H9 (cell line): ENCODE measurements at regions not wholly inside any gene's neighbourhood (a gene's known extent, or its start where the extent isn't known, plus 50 kb on each side); places are given as distances from the start of the nearest gene placed in this dataset.

ENCODE experiments used
- DNase-seq: peaks from one replicate; pipeline ENCODE4 v3.0.0-alpha.2; 2017
- H2AFZ ChIP-seq: one replicate; pipeline ENCODE4 v1.6.1; 2013; ENCODE audit warnings: mild to moderate bottlenecking, low read length, control low read depth, moderate library complexity
- H2AK5ac ChIP-seq: 2 replicates; pipeline ENCODE4 v1.6.1; 2013; ENCODE audit warnings: low read length, control low read depth, mixed read lengths; ENCODE audit not compliant: insufficient read length
- H2BK120ac ChIP-seq: one replicate; pipeline ENCODE4 v1.6.1; 2013; ENCODE audit warnings: low read depth, mild to moderate bottlenecking, low read length, control low read depth, inconsistent platforms; ENCODE audit not compliant: poor library complexity, severe bottlenecking
- H2BK12ac ChIP-seq: 2 replicates; pipeline ENCODE4 v1.6.1; 2013; ENCODE audit warnings: low read length, control low read depth, mixed read lengths, low read depth; ENCODE audit not compliant: insufficient read length
- H2BK15ac ChIP-seq: 2 replicates; pipeline ENCODE4 v1.6.1; 2013; ENCODE audit warnings: low read depth, low read length, control low read depth
- H2BK20ac ChIP-seq: one replicate; pipeline ENCODE4 v1.6.1; 2013; ENCODE audit warnings: low read depth, mild to moderate bottlenecking, low read length, control low read depth, inconsistent platforms; ENCODE audit not compliant: poor library complexity, severe bottlenecking
- H2BK5ac ChIP-seq: 2 replicates; pipeline ENCODE4 v1.6.1; 2013; ENCODE audit warnings: low read length, control low read depth, mixed read lengths; ENCODE audit not compliant: insufficient read length
- H3K14ac ChIP-seq: 2 replicates; pipeline ENCODE4 v1.6.1; 2013; ENCODE audit warnings: low read length, control low read depth; ENCODE audit not compliant: insufficient read depth
- H3K18ac ChIP-seq: 2 replicates; pipeline ENCODE4 v1.6.1; 2013; ENCODE audit warnings: low read depth, mild to moderate bottlenecking, mixed read lengths, low read length, control low read depth; ENCODE audit not compliant: insufficient read length
- H3K23ac ChIP-seq: 2 replicates; pipeline ENCODE4 v1.6.1; 2013; ENCODE audit warnings: low read length, control low read depth, mixed read lengths, low read depth; ENCODE audit not compliant: insufficient read length
- H3K23me2 ChIP-seq: 2 replicates; pipeline ENCODE4 v1.6.1; 2013; ENCODE audit warnings: low read depth, mild to moderate bottlenecking, mixed read lengths, low read length, control low read depth; ENCODE audit not compliant: insufficient read length, poor library complexity, severe bottlenecking
- H3K27ac ChIP-seq: 2 replicates; pipeline ENCODE4 v1.5.1; 2013; ENCODE audit warnings: low read length, control low read depth, mixed read lengths, low read depth; ENCODE audit not compliant: insufficient read length
- H3K27me3 ChIP-seq: 2 replicates; pipeline ENCODE4 v1.6.1; 2013; ENCODE audit warnings: low read length, control low read depth, inconsistent platforms; ENCODE audit not compliant: insufficient read depth
- H3K4ac ChIP-seq: 2 replicates; pipeline ENCODE4 v1.6.1; 2013; ENCODE audit warnings: low read depth, mild to moderate bottlenecking, control low read depth, inconsistent platforms, low read length, moderate library complexity
- H3K4me1 ChIP-seq: 2 replicates; pipeline ENCODE4 v1.6.1; 2013; ENCODE audit warnings: low read length, control low read depth, inconsistent platforms; ENCODE audit not compliant: insufficient read depth
- H3K4me2 ChIP-seq: 2 replicates; pipeline ENCODE4 v1.6.1; 2013; ENCODE audit warnings: low read length, control low read depth, mixed read lengths; ENCODE audit not compliant: insufficient read length, insufficient read depth
- H3K56ac ChIP-seq: 2 replicates; pipeline ENCODE4 v1.6.1; 2013; ENCODE audit warnings: low read depth, mild to moderate bottlenecking, mixed read lengths, low read length, control low read depth; ENCODE audit not compliant: insufficient read length
- H3K79me1 ChIP-seq: 2 replicates; pipeline ENCODE4 v1.6.1; 2013; ENCODE audit warnings: low read depth, mild to moderate bottlenecking, moderate library complexity, low read length, control low read depth, inconsistent platforms; ENCODE audit not compliant: insufficient read depth, poor library complexity, severe bottlenecking
- H3K79me2 ChIP-seq: 2 replicates; pipeline ENCODE4 v1.6.1; 2013; ENCODE audit warnings: low read length, control low read depth, inconsistent platforms; ENCODE audit not compliant: insufficient read depth
- H3K9ac ChIP-seq: 2 replicates; pipeline ENCODE4 v1.6.1; 2013; ENCODE audit warnings: low read length, control low read depth, mixed read lengths; ENCODE audit not compliant: insufficient read length; ENCODE audit errors: extremely low read depth
- H3K9me3 ChIP-seq: one replicate; pipeline ENCODE4 v1.6.1; 2013; ENCODE audit warnings: low read depth, low read length, inconsistent platforms; ENCODE audit not compliant: control insufficient read depth
- H3T11ph ChIP-seq: one replicate; pipeline ENCODE4 v1.6.1; 2013; ENCODE audit warnings: mild to moderate bottlenecking, low read length, control low read depth, inconsistent platforms
- H4K20me1 ChIP-seq: one replicate; pipeline ENCODE4 v1.6.1; 2013; ENCODE audit not compliant: control insufficient read depth, insufficient read length, insufficient read depth
- H4K5ac ChIP-seq: 2 replicates; pipeline ENCODE4 v1.6.1; 2013; ENCODE audit warnings: low read depth, mild to moderate bottlenecking, mixed read lengths, low read length, control low read depth; ENCODE audit not compliant: insufficient read length
- H4K8ac ChIP-seq: replicated peaks from 2 replicates; pipeline ENCODE4 v1.6.1; 2013; ENCODE audit warnings: low read length, control low read depth, mixed read lengths, low read depth; ENCODE audit not compliant: insufficient read length
- H4K91ac ChIP-seq: 2 replicates; pipeline ENCODE4 v1.6.1; 2013; ENCODE audit warnings: low read depth, mild to moderate bottlenecking, moderate library complexity, mixed read lengths, low read length, control low read depth; ENCODE audit not compliant: insufficient read length
- H3K27ac Mint-ChIP-seq, 3 experiments: 2 replicates in 2 of 3; 3 replicates in 1 of 3; pipeline ENCODE4 v1.8.0; 2020 to 2021; ENCODE audit warnings: mixed read lengths in 3 of 3, mild to moderate bottlenecking in 1 of 3, moderate library complexity in 1 of 3
- H3K27me3 Mint-ChIP-seq: 2 replicates; pipeline ENCODE4 v1.8.0; 2021; ENCODE audit warnings: low read depth, mild to moderate bottlenecking, moderate library complexity, mixed read lengths
- H3K36me3 Mint-ChIP-seq, 3 experiments: 2 replicates in 2 of 3; 3 replicates in 1 of 3; pipeline ENCODE4 v1.8.0; 2020 to 2021; ENCODE audit warnings: low read depth in 3 of 3, mixed read lengths in 3 of 3; ENCODE audit not compliant: insufficient read depth in 1 of 3
- H3K4me1 Mint-ChIP-seq, 2 experiments: 2 replicates each; pipeline ENCODE4 v1.8.0; 2020; ENCODE audit warnings: mixed read lengths in 2 of 2
- H3K4me3 Mint-ChIP-seq, 2 experiments: 2 replicates in 1 of 2; 3 replicates in 1 of 2; pipeline ENCODE4 v1.8.0; 2020 to 2021; ENCODE audit warnings: mild to moderate bottlenecking in 2 of 2, mixed read lengths in 2 of 2, moderate library complexity in 1 of 2
- H3K9me3 Mint-ChIP-seq, 2 experiments: 2 replicates in 1 of 2; 3 replicates in 1 of 2; pipeline ENCODE4 v1.8.0; 2020; ENCODE audit warnings: mild to moderate bottlenecking in 2 of 2, mixed read lengths in 2 of 2, moderate library complexity in 1 of 2
- CTCF ChIP-seq: fragments of 200-600 bp; sonication (generic); conservative IDR thresholded peaks from 3 replicates; pipeline ENCODE4 v1.8.0; 2021; ENCODE audit warnings: antibody characterized with exemption, mild to moderate bottlenecking
- WGBS: extraction: QIAGEN DNeasy Blood & Tissue Kit; methylation state at CpG from one replicate; pipeline ENCODE4 v1.1.7; 2013; ENCODE audit warnings: missing lambda C conversion rate, low lambda C conversion rate, mixed read lengths; ENCODE audit not compliant: insufficient read length; ENCODE audit errors: extremely low coverage; 5-methylcytosine and 5-hydroxymethylcytosine counted together

GRCh38 chr1:59238333-59238934 is 58.5 kb upstream of the FGGY start:
- no peak overlapping the region for H3K27ac ChIP-seq
- 0 out of 7 replicates have a peak, but pooled peaks cover 0 to under 1% (median 0%) of the 10 kb centered on the region in 3 experiments for H3K36me3 Mint-ChIP-seq
- no peak overlapping the region for H3K14ac ChIP-seq
- no peak overlapping the region for H3K23ac ChIP-seq
- H2BK20ac ChIP-seq: no peak overlapping the region
- DNase-seq: no peak
- WGBS: no CpG with 5 or more reads among the region's 5 CpGs
- no peak overlapping the region for H2AK5ac ChIP-seq
- no peaks in the 10 kb centered on the region for H3K27me3 ChIP-seq
- no peak overlapping the region for H2AFZ ChIP-seq
- H3K56ac ChIP-seq: no peak overlapping the region
- no peak overlapping the region for H3K18ac ChIP-seq
- H3K9me3 ChIP-seq: no peaks in the 10 kb centered on the region
- H4K20me1 ChIP-seq: no peaks in the 10 kb centered on the region
- H3K4me1 ChIP-seq: peaks cover 4% of the 10 kb centered on the region; the same call in 1 of the 2 replicates
- H4K8ac ChIP-seq: no peak overlapping the region
- H2BK120ac ChIP-seq: no peak overlapping the region
- no peaks in the 10 kb centered on the region for H3K79me2 ChIP-seq
- no peak overlapping the region for H3K4me2 ChIP-seq
- no peak overlapping the region for H4K91ac ChIP-seq
- no peak overlapping the region for H2BK5ac ChIP-seq
- H3K27ac Mint-ChIP-seq: no peak overlapping the region
- H3K23me2 ChIP-seq: no peaks in the 10 kb centered on the region
- H3K9ac ChIP-seq: no peak overlapping the region
- no peaks in the 10 kb centered on the region for H3K79me1 ChIP-seq
- no peak overlapping the region for H2BK12ac ChIP-seq
- no peaks in the 10 kb centered on the region for H3K27me3 Mint-ChIP-seq
- no peak overlapping the region for H3K4ac ChIP-seq
- no peak overlapping the region for H2BK15ac ChIP-seq
- no peak for TF ChIP-seq CTCF
- peaks cover 6 to 13% of the 10 kb centered on the region in 2 experiments for H3K4me1 Mint-ChIP-seq
- H3K4me3 Mint-ChIP-seq: no peak overlapping the region
- H3T11ph ChIP-seq: no peak overlapping the region
- H3K9me3 Mint-ChIP-seq: no peaks in the 10 kb centered on the region; a peak in 1 of 5 replicates
- H4K5ac ChIP-seq: no peak overlapping the region
